Endometrium (tissue), 2 donors: ENCODE measurements at regions not wholly inside any gene's neighbourhood (a gene's known extent, or its start where the extent isn't known, plus 50 kb on each side); places are given as distances from the start of the nearest gene placed in this dataset.
"Not testable (repeated sequence)": the region's sequence is repeated elsewhere in the genome, so short reads cannot be mapped to it uniquely, and the experiment has no call there.

Source experiments
- FAIRE-seq: peaks from 2 replicates; lab custom pipeline; 2012; peaks lifted over from hg19 to GRCh38; lab: Jason Lieb, UNC
- donor health status: control.
- donor health status: control.

DNA sequence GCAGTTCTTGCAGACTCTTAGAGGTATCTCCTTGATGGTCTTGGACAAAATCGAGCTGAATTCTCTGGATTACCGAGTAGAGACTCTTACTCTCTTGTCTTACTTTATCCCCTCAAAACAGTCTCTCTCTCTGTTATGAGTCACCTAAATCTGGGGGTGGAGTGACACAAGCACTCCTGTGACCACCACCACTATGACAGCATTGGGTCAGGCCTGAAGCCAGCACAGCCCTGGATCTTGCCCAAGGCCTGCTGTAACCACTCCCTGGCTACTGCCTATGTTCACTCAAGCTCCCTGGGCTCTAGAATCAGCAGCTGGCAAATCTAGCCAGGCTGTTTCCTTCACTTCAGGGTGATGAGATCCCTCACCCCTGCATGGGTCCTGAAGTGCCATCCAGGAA lies 662.5 kb downstream of the LUZP2 start:
- FAIRE-seq = no peak

DNA sequence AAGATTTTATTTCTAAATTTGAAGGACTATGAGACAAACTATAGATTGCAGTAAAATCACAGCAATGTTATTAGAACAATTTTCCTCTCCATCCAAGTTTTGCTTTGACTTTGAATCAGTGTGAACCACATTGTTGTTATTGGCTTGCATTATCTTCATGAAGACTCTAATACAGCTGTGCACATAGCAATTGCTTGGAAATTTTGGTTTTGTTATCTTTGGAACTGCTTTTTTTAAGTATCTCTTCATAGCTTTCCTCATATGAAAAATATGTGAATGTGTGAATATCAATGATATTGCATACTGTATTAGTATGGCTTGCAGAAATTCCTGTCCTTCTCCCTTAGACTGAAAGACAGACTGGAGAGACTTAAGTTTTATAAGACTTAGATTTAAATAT lies 666.6 kb downstream of the LUZP2 start:
- FAIRE-seq = no peak

GRCh38 chr11:25180187-25180586 lies 683.3 kb downstream of the LUZP2 start:
- FAIRE-seq = no peak

DNA sequence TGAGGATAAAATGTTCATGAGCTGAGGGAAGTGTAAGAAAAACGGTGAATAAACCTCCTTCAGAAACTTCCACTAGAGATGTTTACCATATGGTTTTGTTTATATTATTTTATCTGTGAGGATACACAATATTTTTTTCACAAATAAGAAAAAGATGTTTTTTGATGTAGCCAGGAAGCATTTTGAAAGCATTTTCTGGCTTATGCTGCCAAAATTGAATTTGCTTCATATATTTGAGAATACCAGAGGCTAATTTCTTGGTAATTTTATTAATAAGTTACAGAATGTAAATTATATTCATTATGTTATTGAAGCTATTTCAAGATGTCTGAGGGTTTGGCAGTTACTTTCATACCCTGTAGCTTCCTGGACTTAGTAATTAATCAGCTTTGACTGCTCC lies 686.6 kb downstream of the LUZP2 start:
- peak; percentile 55 for FAIRE-seq

- FAIRE-seq = no peak
Measured at GRCh38 chr11:25197515-25197914, 700.7 kb downstream of the LUZP2 start.

DNA sequence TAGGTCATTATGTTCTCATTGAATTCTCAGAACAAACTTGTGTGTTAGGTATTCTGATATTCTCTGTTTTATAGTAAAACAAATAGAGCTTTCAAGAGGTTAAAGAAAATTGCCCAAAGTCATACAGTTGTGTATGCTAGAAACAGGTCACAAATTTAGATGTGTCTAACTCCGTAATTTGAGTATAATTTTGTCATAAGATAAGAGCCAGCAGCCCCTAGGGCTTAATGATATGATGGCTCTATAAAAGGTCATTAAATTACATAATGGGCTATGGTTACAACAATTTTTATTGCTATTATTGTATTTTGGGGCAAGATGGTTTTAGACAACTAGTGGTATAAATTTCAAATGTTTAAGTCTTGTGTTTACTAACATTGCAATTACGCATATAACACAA lies 701.9 kb downstream of the LUZP2 start:
- no peak for FAIRE-seq

DNA sequence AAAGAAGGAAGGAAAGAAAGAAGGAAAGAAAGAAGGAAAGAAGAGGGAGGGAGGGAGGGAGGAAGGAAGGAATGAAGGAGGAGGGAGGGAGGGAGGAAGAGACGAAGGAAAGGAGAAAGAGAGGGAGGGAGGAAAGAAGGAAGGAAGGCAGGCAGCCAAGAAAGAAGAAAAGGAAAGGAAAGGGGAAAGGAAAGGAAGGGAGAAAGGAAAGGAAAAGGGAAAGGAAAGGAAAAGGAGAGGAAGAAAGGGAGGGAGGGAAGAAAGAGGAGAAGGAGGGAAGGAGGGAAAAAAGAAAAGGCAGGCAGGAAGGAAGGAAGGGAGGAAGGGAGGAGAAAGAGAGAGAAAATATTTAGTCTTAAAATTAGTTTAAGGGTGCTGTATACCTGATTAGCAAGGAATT lies 704.1 kb downstream of the LUZP2 start:
- FAIRE-seq = no peak

DNA sequence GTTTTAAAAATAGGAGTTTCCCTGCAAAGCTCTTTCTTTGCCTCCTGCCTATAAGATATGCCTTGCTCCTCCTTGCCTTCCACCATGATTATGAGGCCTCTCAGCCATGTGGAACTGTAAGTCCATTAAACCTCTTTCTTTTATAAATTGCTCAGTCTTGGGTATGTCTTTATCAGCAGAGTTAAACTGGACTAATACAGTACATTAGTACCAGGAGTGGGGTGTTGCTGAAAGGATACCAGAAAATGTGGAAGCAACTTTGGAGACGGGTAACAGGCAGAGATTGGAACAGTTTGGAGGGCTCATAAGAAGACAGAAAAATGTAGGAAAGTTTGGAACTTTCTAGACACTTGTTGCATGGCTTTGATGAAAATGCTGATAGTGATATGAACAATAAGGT lies 709.9 kb downstream of the LUZP2 start:
- FAIRE-seq = no peak

DNA sequence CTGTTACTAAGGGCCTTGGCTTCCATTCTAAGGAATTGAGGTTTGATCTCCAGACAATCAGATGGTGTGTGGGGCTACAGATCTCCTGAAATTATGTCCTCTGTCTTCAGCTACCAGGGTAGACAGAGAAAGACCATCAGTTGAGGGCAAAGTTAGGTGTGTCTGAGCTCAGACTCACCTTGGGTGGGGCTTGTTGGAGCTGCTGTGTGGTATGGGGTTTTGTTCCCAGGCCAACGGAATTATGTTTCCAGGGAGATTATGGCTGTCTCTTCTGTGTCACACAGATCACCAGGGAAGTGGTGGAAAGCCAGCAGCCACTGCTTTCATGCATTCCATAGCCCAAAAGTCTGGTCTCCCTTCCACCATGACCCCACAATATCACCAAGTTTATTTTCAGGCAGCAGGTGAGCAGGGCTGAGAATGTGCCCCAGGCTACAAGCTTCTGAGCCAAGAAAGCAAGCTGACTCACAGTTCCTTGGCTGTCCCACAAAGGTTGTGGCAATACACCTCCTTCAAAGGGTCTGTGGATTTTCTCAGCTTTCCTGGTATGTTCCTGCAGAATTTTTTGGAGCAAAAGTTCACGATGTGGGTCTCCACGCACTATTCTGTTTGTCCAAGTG lies 714.9 kb downstream of the LUZP2 start:
- no peak for FAIRE-seq

- FAIRE-seq = no peak
Measured at GRCh38 chr11:25214535-25215176, 717.8 kb downstream of the LUZP2 start.

DNA sequence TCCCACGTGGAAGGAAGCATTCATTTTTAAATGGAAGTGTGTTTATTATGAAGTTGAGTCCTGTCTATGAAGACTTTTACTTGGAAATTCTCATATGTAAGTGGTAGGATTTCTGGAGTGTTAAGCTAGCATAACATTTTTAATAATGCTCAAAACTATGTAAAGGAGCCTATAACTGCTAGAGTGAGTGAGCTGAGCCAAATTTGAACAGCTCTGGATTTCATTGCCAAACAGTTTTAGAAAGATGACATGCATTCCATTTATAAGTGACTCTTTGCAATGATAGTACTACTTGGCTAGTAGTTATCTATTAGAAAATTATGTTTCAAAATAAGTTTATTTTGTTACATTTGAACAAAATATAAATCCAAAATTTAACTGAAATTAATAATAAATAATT lies 721.2 kb downstream of the LUZP2 start:
- FAIRE-seq = no peak

DNA sequence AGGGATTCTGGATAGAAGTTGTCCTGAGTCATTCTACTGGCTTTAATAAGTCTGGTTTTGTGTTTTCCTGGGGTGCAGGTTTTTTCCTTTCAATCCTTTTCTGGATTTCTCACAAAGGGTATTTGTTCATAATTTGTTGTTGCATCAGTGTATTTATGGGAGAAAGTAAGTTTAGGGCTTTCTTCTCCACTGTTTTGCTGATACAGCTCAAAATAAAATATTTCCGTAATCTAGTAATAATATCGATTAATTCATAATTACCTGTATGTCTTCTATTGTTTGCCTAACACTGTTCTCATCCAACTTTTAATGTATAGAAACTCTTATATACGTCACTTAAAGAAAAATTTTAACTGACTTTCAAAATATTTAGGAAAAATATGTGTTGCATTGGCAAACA lies 728.2 kb downstream of the LUZP2 start:
- FAIRE-seq = no peak

GRCh38 chr11:25242928-25243327 lies 746.1 kb downstream of the LUZP2 start:
- no peak for FAIRE-seq

DNA sequence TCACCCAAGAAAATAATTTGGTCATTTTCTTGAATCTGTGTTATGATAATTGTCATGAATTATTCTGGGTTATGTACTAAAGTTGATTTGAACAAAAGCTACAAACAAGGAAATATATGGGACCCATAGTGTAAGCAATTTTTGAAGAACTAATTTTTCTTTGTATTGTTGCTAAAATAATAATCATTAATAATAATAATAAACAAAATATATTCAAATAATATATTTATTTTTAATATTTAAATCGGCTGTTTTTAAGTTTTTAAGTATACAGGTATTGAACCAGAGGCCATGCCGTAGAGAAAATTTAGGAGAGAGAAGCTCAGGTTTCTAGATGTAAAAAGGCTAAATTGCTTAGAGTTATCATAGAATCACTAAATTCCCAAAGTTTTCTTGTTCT lies 747.3 kb downstream of the LUZP2 start:
- no peak for FAIRE-seq

DNA sequence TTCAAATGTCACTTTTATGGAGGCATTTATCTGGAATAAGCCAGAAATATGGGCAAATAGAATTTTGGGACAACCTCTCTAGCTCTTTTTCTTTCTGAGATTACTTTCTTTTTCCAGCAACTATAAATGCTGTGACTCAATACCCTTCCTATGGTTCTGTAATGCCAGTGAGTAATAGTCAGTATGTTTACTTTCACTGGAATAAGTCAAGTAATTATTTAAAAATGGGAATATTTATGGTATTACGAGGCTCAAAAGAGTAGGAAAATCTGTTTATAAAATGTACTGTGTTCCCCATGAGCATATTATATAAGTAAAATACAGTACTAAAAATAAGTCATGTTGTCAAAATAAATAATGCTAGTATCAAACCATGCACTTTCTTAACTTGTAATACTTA lies 750.5 kb downstream of the LUZP2 start:
- no peak for FAIRE-seq

- FAIRE-seq = no peak
Measured at GRCh38 chr11:25252854-25253253, 756.0 kb downstream of the LUZP2 start.

DNA sequence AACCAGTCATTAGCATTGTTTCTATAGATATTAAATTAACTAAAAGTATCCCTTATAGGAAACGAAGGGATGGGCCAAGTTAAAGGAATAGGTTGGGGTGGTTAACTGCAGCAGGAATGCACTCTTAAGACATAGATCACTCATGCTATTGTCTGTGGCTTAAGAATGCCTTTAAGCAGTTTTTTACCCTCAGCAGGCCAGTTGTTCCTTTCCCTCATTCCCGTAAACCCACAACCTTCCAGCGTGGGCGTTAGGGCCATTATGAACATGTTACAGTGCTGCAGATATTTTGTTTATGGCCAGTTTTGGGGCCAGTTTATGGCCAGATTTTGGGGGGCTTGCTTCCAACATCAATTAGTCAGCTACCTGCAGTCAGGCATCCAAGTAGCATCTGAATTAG lies 767.0 kb downstream of the LUZP2 start:
- not testable (repeated sequence) for FAIRE-seq

DNA sequence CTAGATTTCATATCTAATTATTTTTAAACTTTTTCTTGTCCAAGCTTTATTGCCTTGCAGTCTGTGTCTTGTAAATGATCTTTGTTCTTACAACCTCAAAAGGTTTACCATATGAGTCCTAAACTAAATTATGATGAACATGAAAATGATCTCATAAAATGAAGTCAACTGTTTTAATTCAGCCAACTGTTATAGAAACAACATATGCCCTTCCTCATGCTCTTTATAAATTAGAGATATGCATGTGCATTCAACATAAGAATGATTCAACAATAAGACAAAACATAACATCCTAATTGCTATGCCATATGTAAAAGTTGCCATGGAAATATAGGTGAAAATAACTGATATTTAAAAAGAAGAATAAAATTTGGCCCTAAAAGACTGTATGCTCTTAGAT lies 774.4 kb downstream of the LUZP2 start:
- no peak for FAIRE-seq

DNA sequence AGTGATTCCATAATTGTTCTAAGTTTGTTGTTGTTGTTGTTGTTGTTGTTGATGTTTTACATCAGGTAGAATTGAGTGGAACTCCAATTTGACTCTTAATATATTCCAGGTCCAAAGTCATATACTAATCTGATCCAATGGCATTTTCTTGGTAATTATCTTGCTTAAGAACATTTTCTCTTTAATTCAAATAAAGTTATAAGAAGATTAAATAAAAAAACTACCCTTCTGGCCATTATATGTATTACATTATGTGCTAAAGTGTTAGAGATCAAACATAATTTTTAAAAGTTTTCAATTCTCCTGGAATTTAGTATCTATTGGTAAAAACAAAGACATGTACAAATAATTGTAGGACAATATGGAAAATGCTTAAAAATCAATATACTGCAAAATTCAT lies 775.4 kb downstream of the LUZP2 start:
- FAIRE-seq = no peak

DNA sequence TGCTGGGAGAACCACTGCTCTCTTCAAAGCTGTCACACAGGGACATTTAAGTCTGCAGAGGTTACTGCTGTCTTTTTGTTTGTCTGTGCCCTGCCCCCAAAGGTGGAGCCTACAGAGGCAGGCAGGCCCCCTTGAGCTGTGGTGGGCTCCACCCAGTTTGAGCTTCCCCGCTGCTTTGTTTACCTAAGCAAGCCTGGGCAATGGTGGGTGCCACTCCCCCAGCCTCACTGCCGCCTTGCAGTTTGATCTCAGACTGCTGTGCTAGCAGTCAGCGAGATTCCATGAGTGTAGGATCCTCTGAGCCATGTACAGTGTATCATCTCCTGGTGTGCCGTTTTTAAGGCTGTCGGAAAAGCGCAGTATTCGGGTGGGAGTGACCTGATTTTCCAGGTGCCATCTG lies 784.0 kb downstream of the LUZP2 start:
- not testable (repeated sequence) for FAIRE-seq

- FAIRE-seq = no peak
Measured at GRCh38 chr11:25293166-25293565, 796.3 kb downstream of the LUZP2 start.

GRCh38 chr11:25298450-25298849 lies 801.6 kb downstream of the LUZP2 start:
- no peak for FAIRE-seq

- FAIRE-seq = no peak
Measured at GRCh38 chr11:25309818-25310217, 813.0 kb downstream of the LUZP2 start.

DNA sequence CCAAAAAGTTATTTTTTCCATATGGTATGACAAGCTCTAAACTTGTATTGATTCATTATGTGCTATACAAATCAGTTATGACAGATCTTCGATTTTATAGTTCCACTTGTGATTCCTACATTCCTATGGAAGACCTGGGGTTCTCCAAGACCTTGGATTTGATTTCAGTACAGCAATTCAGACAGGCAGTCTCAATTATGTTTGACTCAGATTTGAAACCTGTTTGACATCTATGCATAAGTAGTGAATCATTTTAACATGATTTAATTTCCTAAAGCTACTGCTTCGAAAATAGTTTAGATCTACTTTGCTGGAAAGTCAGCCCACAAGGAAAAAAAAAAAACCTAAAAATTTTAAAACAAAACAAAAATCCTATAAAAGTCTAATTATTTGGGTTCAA lies 820.4 kb downstream of the LUZP2 start:
- FAIRE-seq = no peak
